ENCODE measurements at regions not wholly inside any gene's neighbourhood (a gene's known extent, or its start where the extent isn't known, plus 50 kb on each side); places are given as distances from the start of the nearest gene placed in this dataset.

- no peak for DNase-seq
- Mint-ChIP-seq H3K36me3 (ENCODE audit: low read depth) (no peaks in the 10 kb centered on the region), H3K9me3 (no peaks in the 10 kb centered on the region), H3K27ac (no peak overlapping the region), H3K27me3 (no peaks in the 10 kb centered on the region), H3K4me1 (no peaks in the 10 kb centered on the region), H3K4me3 (no peak overlapping the region)
- ChIA-PET POLR2A (no interaction called here), CTCF (no interaction called here)
- ATAC-seq (ENCODE audit: low read depth) = no peak
- TF ChIP-seq, protein P1, sequence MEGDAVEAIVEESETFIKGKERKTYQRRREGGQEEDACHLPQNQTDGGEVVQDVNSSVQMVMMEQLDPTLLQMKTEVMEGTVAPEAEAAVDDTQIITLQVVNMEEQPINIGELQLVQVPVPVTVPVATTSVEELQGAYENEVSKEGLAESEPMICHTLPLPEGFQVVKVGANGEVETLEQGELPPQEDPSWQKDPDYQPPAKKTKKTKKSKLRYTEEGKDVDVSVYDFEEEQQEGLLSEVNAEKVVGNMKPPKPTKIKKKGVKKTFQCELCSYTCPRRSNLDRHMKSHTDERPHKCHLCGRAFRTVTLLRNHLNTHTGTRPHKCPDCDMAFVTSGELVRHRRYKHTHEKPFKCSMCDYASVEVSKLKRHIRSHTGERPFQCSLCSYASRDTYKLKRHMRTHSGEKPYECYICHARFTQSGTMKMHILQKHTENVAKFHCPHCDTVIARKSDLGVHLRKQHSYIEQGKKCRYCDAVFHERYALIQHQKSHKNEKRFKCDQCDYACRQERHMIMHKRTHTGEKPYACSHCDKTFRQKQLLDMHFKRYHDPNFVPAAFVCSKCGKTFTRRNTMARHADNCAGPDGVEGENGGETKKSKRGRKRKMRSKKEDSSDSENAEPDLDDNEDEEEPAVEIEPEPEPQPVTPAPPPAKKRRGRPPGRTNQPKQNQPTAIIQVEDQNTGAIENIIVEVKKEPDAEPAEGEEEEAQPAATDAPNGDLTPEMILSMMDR (IDR thresholded peaks at IDR 0.05) = no peak
- intact Hi-C loops (cut with micrococcal nuclease) = no loop called here
These were observed 894.6 kb downstream of the PLOD2 start for GRCh38 chr3:145266368-145266767.

DNA sequence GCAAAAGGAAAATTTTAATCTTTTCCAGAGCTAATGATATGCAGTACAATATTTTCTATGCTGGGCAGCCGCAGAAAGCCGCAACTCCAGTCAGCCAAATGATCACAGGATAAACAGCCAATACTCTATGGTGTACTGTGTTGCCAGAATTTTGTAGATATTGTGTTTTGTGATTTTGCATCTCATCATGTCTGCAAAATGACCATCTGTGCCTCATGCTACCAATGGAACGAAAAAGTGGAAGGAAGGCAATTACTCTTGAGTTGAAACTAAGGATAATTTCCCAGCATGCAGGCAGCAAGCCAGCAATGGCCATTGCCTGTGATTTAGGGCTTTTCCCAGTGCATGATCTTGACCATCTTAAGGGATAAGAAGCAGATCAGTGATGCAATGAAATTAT lies 891.9 kb downstream of the PLOD2 start:
- Mint-ChIP-seq H3K4me1 (no peaks in the 10 kb centered on the region), H3K27ac (no peak overlapping the region), H3K36me3 (ENCODE audit: low read depth) (no peaks in the 10 kb centered on the region), H3K4me3 (no peak overlapping the region), H3K9me3 (no peaks in the 10 kb centered on the region), H3K27me3 (no peaks in the 10 kb centered on the region)
- ATAC-seq (ENCODE audit: low read depth) (no peak), DNase-seq (no peak)
- intact Hi-C loops (cut with micrococcal nuclease) = no loop called here
- CTCF ChIA-PET = no interaction called here
- POLR2A ChIA-PET = no interaction called here
- TF ChIP-seq, protein P1 (IDR thresholded peaks at IDR 0.05) = no peak

GRCh38 chr3:145272684-145273083 lies 888.3 kb downstream of the PLOD2 start:
- H3K27me3 Mint-ChIP-seq = no peaks in the 10 kb centered on the region
- TF ChIP-seq, protein P1 (IDR thresholded peaks at IDR 0.05) = no peak
- H3K4me1 Mint-ChIP-seq = no peaks in the 10 kb centered on the region
- DNase-seq (no peak), ATAC-seq (ENCODE audit: low read depth) (no peak)
- H3K27ac Mint-ChIP-seq = no peak overlapping the region
- H3K36me3 Mint-ChIP-seq (ENCODE audit: low read depth) = no peaks in the 10 kb centered on the region
- H3K4me3 Mint-ChIP-seq = no peak overlapping the region
- peaks cover 5% of the 10 kb centered on the region for H3K9me3 Mint-ChIP-seq
- intact Hi-C loops (cut with micrococcal nuclease) = no loop called here
- CTCF ChIA-PET = no interaction called here
- POLR2A ChIA-PET = no interaction called here

GRCh38 chr3:145282505-145282904 lies 878.5 kb downstream of the PLOD2 start:
- no peaks in the 10 kb centered on the region for H3K36me3 Mint-ChIP-seq (ENCODE audit: low read depth)
- TF ChIP-seq, protein P1 (IDR thresholded peaks at IDR 0.05) = no peak
- no peaks in the 10 kb centered on the region for H3K27me3 Mint-ChIP-seq
- DNase-seq (no peak), ATAC-seq (ENCODE audit: low read depth) (no peak)
- H3K27ac Mint-ChIP-seq = no peak overlapping the region
- ChIA-PET POLR2A (no interaction called here), CTCF (no interaction called here)
- peaks cover 8% of the 10 kb centered on the region for H3K9me3 Mint-ChIP-seq
- H3K4me3 Mint-ChIP-seq = no peak overlapping the region
- intact Hi-C loops (cut with micrococcal nuclease) = no loop called here
- no peaks in the 10 kb centered on the region for H3K4me1 Mint-ChIP-seq

GRCh38 chr3:145286937-145287336 lies 874.0 kb downstream of the PLOD2 start:
- ATAC-seq (ENCODE audit: low read depth) = no peak
- H3K4me3 Mint-ChIP-seq = no peak overlapping the region
- no peaks in the 10 kb centered on the region for H3K36me3 Mint-ChIP-seq (ENCODE audit: low read depth)
- CTCF ChIA-PET = no interaction called here
- H3K9me3 Mint-ChIP-seq = peaks cover 2% of the 10 kb centered on the region
- intact Hi-C loops (cut with micrococcal nuclease) = no loop called here
- POLR2A ChIA-PET = no interaction called here
- TF ChIP-seq, protein P1 (IDR thresholded peaks at IDR 0.05) = no peak
- no peaks in the 10 kb centered on the region for H3K27me3 Mint-ChIP-seq
- no peak for DNase-seq
- no peak overlapping the region for H3K27ac Mint-ChIP-seq
- H3K4me1 Mint-ChIP-seq = no peaks in the 10 kb centered on the region

Measured in activated B cell treated with CpG ODN at 0.5 μM for 24 hours (primary cell).